ENCODE measurements at regions not wholly inside any gene's neighbourhood (a gene's known extent, or its start where the extent isn't known, plus 50 kb on each side); places are given as distances from the start of the nearest gene placed in this dataset.
"Not testable (repeated sequence)": the region's sequence is repeated elsewhere in the genome, so short reads cannot be mapped to it uniquely, and the experiment has no call there.

DNA sequence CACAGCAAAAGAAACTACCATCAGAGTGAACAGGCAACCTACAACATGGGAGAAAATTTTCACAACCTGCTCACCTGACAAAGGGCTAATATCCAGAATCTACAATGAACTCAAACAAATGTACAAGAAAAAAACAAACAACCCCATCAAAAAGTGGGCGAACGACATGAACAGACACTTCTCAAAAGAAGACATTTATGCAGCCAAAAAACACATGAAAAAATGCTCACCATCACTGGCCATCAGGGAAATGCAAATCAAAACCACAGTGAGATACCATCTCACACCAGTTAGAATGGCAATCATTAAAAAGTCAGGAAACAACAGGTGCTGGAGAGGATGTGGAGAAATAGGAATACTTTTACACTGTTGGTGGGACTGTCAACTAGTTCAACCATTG is 207.8 kb downstream of the USP6NL start:
- DNase-seq (ENCODE audit: low read depth) = not testable (repeated sequence)

DNA sequence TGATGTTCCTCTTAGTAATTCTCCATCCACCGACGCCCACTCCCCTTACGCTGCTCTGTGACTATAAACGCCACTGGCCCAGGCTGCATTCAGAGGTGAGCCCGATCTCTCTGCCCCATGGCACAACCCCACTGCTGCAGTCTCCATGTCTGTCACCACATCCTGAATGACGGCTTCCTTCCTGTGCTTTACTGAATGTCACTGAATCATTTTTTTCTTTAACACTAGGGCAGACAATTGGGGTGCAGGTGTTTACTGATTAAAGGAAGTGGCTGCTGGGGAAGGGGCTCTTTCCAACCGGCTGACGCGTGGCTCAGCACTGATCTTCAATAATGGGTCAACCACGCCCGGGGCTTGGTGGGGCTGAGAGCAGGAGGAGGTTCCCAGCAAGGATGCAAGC is 208.3 kb downstream of the USP6NL start:
- DNase-seq (ENCODE audit: low read depth) = no peak

DNA sequence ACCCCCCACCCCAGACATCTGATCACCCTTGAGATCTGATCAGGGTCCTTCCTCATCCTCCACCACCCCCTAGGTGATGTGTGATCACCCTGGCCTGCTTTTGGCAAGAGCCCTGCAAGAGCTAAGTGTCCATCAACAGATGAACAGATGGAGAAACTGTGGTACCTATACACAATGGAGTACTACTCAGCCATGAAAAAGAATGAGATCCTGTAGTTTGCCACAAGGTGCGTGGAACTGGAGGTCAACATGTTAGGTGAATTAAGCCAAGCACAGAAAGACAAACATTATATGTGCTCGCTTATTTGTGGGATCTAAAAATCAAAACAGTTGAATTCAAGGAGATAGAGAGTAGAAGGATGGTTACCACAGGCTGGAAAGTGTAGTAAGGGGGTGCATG is 209.1 kb downstream of the USP6NL start:
- no peak for DNase-seq (ENCODE audit: low read depth)

DNA sequence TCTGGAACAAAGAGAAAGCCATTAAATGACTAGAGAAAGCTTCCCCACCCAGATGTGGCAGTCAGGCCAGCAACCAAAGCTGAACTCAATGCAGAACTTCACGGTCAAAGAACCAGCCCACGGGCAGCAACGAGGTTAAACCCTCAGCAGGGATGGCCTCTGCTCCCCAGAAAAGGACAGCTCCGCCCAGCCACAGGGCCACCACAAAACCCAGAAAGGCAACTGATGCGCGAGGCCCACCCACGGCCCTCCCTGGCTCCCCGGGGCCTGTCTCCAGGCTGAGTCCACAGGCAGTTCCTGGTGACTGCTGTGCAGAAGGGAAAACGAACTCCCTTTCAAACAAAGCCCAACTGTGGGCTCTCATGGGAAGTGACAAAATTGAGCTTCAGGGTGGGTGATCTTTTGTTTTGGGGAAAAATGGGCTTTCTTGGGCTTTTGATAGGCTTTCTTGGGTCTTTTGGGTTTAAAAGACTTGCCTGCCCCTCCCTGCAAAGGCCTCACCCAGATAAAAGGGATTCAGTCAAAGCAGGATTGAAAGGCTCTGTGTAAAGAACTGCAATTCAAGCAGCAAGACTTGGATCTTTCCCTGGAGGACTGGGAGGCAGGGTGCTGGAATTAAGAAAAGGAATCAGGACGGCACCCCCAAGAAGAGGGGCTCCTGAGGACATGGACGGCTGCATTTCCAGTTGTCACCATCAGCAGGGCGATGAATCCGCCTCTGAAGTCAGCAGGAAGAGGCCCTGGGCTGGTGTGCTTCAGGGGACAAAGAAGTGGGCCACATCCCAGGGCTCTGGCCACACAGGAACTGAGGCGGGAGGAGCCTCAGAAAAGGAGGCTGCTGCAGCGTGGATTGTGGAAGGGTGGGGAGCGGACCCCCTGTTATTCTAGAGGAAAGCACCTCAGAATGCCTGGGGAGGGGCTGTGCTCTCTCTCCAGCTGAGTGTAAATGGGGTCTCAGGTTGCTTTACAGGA is 209.9 kb downstream of the USP6NL start:
- DNase-seq (ENCODE audit: low read depth) = no peak

DNA sequence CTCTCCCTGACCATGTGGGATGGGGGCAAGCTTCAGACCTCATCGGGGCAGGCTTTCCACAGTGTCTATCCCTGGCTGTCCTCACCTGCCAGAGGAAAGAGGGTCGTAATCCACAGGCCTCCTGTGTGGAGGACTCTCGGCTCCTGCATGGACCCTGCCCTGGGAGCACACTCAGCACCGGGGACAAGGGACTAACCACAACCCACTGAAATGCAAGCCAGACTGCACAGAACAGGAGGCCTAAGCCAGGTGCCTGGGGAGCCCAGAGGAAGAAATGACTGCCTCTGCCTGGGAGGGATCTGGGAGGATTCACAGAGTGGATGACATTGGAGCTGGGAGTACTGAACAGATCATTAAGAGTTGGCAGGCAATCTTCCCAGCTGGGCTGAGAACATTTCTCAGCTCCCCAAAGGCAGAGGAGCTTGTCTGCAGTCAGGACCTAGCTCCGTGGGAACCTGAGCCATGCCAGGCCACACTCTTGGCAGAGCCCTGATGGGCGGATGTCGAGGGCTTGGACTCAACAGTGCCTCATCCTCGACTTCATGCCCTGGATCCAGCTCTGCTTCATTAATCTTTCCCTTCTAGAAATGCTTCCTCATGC is 213.4 kb downstream of the USP6NL start:
- DNase-seq (ENCODE audit: low read depth) = peak; percentile 11

DNA sequence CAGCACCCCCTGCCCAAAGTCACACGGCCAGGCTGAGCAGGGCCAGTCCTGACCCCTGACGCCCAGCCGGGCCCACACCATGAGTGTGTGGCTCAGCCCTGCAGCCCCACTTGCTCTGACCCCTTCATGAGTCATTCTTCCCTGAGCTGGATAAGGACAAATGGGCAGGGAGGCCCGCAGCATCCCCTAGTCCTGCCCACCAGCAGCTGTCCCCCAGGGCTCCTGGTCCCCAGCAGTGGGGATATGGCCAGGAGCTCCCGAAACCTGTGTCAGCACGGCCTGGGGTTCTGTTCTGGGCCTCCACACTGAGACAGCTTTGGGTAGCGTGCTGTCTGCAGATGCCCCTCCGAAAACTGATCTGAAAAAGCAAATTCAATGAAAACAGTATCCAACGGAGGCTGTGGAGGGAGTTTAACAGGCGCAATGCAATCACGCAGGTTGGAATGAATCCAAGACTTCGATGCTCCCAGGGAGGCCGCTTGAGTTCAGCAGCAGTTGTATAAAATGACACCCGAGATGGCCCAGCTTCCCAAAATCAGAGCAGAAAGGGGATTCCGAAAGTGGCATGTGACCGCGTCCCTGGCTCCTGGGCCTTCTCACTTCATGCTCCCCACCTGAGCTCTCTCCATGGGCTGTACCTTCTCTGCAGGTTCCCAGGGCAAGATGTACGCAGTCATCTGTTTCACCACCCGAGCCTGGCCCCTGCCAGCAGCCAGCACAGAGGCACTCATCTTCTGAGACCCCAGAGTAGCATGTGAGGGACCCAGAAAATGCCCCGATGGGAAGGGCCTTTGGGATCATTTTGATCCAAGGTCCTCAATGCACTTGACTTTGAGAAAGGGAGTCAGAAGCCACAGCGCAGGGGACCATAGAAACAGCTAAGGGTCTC is 214.1 kb downstream of the USP6NL start:
- no peak for DNase-seq (ENCODE audit: low read depth)

DNA sequence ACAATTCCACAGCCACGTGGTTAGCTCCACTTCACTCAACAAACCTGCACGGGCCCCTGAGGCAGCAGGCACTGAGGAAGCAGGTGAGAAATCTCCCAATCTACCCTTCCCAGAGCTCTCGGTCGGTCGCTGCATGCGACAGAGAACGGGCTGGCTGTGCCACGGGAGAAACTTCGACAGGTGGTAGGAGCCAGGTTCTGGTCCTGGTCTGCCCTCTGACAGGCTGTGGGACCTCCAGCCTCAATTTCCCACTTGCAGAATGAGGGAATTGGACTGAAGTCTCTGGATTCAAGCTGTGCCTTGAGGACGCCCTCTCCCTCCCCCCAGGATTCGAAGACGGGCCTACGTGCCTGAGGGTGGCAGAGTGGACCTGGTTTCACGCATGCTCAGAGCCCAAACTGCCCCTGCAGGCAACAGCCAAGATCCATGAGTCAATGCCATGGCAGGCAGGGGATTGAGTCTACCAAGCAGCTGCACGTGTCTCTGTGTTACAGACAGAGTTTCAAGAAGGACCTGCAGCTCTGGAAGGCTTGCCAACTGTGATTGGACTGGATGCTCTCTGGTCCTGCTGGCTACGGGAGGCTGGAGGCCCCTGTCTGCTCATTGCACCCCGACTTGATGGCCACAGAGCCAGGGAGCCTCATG is 215.0 kb downstream of the USP6NL start:
- DNase-seq (ENCODE audit: low read depth) = no peak

DNA sequence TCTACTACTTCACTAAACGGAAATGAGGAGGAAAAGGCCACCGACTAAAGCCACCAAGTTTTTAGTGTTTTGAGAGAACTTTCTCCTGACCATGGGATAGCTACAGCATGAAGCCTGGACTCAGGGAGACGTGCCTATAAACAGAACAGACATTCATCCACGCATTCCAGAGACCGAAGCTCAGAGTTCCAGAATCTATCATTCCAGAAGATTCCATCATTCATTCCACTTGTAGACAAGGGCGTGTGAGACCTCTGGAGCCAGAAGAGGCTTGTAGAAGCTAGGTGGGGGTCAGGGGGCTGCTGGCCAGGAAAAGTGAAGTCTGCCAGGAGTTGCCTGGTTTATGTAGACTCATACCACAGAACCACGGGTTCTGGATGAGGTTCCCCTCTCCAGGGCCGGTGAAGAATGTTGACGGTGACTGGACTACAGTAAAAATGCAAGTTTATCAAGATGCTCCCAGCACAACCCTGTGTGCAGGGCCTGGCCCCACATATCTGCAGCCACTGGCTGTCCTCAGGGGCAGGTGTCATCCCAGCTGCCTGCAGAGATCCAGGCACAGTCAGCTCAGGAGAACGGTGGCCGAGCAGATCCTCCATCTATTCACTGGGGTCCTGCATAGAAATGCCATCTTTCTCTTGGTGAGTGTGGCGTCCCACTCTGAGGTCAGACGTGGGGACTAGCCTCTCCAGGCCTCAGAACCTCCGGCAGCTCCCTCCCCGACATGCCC is 215.7 kb downstream of the USP6NL start:
- no peak for DNase-seq (ENCODE audit: low read depth)

DNA sequence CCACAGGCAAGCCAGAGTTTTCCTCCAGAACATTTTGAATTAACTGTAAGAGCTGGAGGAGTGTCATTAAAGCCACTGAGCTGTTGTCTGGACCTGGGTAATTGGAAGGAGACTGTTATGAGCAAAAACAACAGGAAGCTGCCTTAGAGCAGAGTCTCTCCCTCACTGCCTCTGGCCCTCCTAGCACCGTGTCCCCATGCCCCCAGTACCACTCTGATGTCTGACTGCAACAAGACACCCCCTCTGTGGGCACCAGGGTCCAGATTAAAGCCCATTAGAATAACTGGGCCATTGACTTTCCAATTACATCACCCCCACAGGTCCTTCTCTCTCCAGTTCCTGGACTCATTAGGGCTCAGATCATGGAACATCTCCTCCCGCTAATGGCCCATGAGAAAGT is 216.3 kb downstream of the USP6NL start:
- DNase-seq (ENCODE audit: low read depth) = no peak

DNA sequence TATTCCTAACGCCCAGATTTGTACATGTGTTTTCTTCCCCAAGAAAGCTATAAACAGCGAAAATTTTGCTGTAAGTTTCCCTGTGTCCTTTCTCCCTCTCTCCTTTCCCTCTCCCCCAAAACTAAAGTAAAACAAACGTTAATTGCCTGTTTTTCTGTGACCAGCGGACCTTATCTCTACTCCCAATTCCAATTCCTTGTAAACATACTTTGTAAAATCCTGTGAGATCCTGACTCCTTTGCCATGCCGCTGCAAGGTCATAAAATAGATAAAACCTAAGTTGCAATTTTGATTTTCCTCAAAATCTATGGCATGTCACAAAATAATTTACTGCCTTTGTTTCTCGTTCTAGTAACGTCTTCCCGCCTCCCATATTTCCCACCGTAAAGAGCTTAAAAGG is 217.6 kb downstream of the USP6NL start:
- DNase-seq (ENCODE audit: low read depth) = no peak

DNA sequence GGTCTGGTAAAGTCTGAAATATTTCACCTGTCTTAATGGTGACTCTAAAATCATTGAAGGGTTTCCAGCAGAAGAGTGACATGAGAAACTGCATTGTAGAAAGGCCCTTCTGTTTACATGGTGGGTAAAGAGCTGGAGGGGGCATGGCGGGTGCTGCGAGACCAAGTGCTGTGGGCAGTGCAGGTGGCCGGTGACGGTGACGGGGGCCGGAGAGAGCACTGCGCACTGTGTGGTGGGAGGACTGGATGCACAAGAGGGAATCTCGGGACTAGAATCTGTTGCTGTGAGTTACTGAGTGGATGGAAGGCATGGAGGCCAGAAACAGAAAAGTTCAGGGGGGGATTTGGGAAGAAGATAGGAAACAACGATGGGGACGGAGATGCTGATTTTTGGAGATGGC is 218.7 kb downstream of the USP6NL start:
- DNase-seq (ENCODE audit: low read depth) = no peak

DNA sequence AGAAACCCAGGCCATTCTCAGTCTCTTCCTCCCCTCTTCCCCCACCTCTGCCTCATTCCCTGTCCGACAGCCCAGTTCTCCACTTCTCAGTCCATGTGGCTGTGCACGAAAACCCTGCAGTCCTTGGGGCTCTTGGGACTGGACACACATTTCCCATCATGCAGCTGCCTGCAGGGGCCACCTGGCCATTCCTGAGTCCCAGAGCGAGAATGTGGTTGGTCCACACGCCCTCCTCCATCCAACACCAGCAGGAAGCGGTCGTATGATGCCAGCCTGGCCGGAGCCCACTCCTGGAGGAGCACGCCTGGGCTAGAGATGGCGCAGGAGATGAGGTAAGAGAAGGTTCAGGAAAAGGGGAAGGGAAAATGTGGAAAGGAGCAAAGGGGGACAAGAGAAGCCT is 222.5 kb downstream of the USP6NL start:
- DNase-seq (ENCODE audit: low read depth) = no peak

DNA sequence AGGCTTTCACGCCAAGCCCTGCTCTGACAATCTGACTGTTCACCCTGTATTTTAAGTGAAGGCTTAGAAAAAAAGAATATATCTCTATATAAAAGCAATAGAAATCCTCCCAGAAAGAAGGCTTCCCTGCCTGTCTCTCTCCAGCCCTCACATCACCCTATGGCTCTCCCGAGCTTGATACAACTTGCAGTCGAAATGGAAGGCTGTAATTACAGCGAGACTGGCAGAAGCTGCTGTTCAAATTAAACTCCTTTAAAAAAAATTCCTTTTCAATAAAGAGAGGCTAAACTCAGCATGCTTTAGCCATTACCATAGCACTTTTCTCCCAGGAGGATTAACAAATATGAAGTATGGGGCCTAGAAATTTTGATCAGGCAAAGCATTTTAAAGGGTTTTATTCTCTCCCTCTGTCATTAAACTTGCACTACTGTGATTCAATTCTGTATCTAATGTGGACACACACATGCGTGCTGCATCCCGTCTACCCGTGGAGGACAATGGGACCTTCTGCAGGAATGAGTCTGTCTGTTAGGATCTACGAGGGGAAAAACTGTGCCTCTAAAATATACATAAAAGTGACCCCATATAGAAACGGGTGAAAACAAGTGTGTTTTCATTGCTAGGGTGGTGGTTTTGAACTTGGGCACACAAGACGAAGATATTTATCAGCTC is 223.8 kb downstream of the USP6NL start:
- DNase-seq (ENCODE audit: low read depth) = no peak

DNA sequence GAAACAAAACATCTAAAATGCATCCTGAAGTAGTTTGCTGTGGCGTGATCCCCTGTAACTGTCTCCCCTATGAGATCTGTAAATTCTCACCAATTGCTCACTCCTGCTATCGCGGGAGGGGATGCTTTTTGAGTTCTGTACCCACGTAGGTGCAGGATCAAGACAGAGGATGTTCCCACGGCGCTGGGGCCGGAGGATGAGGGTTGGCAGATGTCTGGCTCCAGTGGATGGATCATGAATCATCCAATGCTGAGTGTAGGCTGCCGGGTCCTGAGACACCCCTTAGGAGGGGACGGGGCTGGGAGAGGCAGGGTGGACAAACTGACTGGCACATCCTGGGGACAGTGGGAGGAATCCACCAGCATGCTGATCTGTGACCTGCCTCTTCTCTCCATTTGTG is 224.4 kb downstream of the USP6NL start:
- no peak for DNase-seq (ENCODE audit: low read depth)
